ENCODE measurements at regions not wholly inside any gene's neighbourhood (a gene's known extent, or its start where the extent isn't known, plus 50 kb on each side); places are given as distances from the start of the nearest gene placed in this dataset.
"Not testable (repeated sequence)": the region's sequence is repeated elsewhere in the genome, so short reads cannot be mapped to it uniquely, and the experiment has no call there.

DNA sequence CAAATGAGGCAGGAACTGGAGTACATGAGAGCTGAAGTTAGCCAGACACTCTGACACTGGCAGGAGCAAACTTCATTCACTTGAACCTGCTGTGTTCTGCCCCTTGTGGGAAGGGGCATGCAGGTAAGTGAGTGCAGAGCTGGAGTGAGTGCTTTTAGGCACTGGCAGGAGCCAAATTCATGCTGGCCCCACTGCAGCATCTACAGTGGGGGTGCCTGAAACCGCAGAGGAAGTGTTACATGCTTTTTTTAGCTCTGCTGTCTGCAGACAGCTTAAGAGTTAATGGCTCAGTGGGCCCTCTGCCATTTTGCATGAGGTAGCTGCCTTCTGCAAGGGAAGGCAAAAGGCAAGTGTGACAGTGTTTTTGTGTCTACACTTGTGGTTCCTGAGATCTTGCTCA, 167.9 kb upstream of the SYNCRIP start:
- no peak for DNase-seq

- DNase-seq: no peak
Observed at GRCh38 chr6:85803721-85804120, 161.0 kb upstream of the SYNCRIP start.

GRCh38 chr6:85802162-85802561, 159.5 kb upstream of the SYNCRIP start:
- DNase-seq: no peak

DNA sequence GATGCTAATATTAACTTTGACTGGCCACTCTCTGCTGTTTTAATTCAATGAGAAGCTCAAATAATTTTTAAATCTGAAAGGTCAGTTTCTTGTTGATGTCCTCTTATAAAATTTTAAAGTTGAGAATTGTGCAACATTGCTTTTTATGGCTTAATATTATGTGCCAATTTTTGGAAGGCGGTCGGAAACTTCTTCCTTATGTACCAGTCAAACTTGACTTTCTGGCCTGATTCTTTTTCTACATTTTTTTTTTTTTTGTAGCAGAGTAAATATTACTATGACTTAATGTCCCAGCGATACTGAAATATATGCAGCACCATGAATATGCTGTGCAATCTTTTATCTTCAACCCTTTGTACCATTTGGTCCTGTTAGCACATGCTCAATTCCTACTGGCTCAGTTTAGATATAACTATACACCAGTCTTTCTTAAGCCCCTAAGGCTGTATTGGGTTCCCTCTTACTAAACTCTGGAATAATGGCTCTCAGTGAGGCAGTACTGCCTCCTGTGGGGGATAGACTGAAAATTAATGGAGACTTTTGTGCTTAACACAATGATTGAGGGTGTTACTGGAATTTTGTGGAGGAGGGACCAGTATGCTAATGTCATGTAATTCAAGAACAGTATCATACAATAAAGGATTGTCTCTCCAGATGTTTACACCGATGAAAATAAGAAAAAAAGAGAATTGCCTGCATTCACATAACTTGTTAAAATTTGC, 156.4 kb upstream of the SYNCRIP start:
- no peak for DNase-seq

DNA sequence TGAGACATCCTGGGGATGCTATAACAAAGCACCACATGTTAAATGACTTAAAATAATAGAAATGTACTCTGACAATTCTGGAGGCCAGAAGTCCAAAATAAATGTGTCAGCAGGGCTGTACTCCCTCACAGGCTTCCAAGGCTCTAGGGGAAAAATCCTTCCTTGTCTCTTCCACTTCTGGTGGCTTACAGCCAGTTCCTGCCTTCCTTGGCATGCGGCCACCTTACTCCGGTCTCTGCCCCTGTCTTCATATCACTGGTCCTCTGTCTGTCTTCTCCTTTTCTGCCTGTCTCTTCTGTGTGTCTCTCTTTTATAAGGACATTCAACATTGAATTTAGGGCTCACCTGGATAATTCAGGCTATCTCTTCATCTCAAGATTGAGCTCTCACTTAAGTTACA, 155.3 kb upstream of the SYNCRIP start:
- DNase-seq: no peak

GRCh38 chr6:85795945-85796344, 153.3 kb upstream of the SYNCRIP start:
- DNase-seq: no peak

DNA sequence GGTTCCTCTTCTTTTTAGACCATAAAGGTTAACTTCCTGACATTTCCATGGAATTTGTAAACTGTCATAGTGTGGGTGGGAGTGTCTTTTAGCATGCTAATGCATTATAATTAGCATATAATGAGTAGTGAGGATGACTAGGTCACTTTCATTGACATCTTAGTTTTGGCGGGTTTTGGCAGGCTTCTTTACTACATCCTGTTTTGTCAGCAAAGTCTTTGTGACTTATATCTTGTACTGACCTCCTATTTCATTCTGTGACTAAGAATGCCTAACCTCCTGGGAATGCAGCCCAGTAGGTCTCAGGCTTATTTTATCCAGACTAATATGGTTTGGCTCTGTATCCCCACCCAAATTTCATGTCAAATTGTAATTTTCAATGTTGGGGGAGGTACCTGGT, 149.6 kb upstream of the SYNCRIP start:
- DNase-seq: no peak

GRCh38 chr6:85775883-85776282, 133.2 kb upstream of the SYNCRIP start:
- DNase-seq: no peak

DNA sequence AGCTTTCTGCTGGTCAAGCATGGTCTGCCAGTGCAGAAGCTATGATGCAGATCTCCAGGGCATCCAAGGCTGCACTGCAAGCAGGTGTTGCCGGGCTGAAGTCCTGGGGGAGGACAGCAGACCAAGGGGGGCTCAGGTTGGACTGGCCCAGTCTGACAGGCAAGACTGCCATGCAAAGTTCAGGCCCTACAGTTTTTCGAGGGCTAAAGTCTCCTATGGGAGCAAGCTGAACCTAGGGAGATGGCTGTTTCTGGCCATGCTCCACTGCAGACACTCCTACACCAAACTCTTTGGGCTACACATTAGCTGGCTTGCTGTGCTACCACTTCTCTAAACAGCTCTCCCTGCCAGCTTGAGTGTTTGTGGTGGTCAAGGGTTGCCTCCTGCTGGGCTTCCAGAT, 130.0 kb upstream of the SYNCRIP start:
- no peak for DNase-seq

DNA sequence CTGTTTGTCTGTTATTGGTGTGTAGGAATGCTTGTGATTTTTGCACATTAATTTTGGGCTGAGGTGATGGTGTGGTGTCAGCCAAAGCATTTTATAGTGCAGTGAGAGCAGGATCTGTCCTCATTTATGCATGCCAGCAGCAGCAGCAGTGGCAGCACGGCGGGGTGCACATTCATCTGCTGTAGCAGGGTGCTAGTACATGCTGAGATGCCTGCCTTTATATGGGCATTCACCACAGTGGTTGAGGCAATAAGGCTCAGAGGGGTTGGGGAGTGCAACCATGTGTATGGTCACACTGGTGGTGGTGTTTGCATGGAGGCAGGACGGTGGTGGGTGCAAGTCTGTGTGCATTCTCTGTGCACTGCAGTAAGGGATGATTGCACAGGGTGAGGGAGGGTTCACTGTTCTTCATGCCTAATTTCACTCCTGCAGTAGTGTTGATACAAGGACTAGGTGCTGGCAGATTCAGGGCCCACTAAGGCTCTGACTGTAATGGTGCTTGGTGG, 129.3 kb upstream of the SYNCRIP start:
- no peak for DNase-seq

- DNase-seq: no peak
Observed at GRCh38 chr6:85771455-85771854, 128.8 kb upstream of the SYNCRIP start.

- no peak for DNase-seq
Observed at GRCh38 chr6:85764844-85765243, 122.2 kb upstream of the SYNCRIP start.

DNA sequence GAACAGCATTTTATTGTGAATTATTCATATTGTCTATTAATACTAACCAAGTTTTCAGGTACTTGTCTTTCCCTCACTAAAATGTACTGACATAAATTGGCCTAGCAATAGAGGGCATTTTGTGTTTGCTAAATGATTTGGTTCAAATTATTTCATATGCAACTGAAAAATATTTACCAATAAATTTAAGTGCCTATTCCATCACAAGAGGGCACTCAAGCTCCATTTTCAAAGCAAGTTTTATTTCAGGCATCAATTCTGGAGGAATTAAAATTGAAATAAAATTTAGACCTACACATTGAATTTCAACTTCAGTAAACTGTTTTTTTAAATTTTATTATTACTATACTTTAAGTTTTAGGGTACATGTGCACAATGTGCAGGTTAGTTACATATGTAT, 114.3 kb upstream of the SYNCRIP start:
- DNase-seq: no peak

DNA sequence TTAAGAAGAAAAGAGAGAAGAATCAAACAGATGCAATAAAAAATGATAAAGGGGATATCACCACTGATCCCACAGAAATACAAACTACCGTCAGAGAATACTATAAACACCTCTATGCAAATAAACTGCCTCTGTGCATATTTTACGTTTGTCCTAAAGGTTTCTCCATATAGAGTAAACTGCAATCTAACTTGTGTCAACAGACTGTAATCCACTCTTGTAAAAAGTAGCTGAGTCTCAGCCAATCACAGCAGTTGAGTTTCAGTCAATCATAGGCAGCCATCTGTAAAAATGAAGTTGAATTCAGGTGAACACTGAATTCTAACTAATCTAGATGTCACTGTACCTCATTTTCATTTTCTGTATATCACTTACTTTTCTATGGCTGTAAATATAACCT, 112.2 kb upstream of the SYNCRIP start:
- DNase-seq: no peak

- DNase-seq: no peak
Observed at GRCh38 chr6:85752602-85753001, 109.9 kb upstream of the SYNCRIP start.

DNA sequence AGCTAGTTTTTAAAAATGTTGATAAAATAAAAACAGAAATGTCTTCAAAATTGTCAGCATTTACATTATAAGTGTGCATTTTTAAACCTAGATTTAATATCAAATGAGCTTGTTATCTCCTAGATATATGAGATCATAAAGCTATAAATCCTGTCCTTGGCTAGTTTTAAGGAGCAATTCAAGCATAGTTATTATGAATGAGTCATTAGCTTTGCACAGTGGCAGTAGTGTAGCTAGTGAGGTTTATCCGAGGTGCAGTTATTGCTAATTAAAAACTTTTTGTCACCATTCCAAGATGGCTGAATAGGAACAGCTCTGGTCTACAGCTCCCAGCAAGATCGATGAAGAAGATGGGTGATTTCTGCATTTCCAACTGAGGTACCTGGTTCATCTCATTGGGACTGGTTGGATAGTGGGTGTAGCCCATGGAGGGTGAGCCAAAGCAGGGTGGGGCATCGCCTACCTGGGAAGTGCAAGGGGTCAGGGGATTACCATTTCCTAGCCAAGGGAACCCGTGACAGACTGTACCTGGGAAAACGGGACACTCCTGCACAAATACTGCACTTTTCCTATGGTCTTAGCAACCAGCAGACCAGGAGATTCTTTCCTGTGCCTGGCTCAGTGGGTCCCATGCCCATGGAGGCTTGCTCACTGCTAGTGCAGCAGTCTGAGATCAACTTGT, 108.8 kb upstream of the SYNCRIP start:
- no peak for DNase-seq

GRCh38 chr6:85750146-85750545, 107.5 kb upstream of the SYNCRIP start:
- DNase-seq: not testable (repeated sequence)

- DNase-seq: no peak
Observed at GRCh38 chr6:85749236-85749635, 106.5 kb upstream of the SYNCRIP start.

DNA sequence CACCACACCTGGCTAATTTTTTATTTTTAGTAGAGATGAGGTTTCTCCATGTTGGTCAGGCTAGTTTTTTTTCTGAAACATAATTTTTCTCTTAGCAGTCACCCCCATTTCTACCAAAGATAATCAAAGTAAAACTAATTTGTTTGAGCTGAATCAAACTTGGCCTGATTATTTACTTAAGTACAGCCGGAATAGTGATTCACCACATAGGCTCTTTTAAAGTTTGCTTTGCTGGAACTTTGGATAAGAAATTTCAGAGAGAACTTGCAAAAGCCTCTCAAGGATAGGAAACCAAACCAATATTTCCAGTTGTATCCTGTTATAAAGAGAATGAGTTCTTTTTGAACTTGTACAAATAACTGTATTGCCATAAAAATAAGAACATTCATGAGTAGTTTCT, 105.0 kb upstream of the SYNCRIP start:
- no peak for DNase-seq

- no peak for DNase-seq
Observed at GRCh38 chr6:85747093-85747492, 104.4 kb upstream of the SYNCRIP start.

DNA sequence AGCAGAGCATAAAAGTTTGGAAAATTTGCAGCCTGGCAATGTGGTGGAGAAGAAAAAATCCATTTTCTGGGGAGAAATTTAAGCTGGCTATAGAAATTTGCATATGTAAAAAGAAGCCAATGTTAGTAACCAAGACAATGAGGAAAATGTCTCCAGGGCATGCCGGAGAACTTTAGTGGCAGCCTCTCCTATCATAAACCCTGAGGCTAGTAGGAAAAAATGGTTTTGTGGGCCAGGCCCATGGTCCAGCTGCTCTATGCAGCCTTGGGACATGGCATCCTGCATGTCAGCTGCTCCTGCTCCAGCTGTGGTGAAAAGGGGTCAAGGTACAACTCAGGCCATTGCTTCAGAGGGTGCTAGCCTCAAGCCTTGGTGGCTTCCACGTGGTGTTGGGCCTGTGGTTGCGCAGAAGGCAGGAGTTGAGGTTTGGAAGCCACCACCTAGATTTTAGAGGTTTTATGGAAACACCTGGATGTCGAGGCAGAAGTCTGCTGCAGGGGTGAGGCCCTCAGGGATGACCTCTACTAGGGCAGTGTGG, 101.8 kb upstream of the SYNCRIP start:
- no peak for DNase-seq

GRCh38 chr6:85726206-85726605, 83.5 kb upstream of the SYNCRIP start:
- DNase-seq: no peak

DNA sequence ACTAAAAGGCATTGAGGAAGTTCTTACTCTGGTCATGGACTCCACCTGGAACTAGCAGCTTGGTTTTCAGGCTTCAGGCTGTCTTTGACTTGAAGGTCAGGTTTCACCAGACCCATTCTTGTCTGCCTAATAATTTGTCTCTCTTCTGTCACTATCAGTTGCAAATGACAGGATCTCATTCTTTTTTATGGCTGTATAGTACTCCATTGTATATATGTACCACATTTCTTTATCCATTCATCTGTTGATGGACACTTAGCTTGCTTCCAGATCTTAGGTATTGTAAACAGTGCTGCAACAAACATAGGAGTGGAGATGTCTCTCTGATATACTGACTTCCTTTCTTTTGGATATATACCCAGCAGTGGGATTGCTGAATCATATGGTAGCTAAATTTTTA, 73.1 kb upstream of the SYNCRIP start:
- DNase-seq: no peak

DNA sequence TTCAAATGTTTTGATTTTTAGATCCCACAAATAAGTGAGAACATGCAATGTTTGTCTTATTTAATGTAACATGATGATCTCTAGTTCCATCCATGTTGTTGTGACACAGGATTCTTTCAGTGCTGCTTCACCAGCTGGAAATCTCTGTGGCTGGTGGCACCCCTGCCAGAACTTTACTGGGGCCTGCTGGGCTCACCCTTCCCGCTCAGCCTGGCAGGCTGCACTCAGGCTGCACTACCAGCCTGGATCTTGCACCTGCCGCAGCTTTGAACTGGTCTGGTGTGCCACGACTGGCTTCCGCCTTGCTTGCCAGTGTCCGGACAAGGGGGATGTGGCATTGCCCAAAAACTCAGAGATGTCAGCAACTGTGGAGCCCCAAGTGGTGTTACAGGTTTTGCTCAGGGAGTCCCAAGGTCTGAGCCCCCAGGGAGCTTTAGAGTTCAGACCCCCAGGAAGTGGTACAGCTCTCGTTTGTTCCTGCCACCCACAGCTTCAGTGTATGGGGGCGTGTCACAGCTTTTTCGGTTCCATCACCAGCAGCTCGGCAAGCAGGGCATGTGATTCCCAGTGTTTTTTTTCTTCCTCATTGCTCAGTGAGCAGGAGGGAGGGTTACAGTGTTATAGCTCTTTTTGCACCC, 72.3 kb upstream of the SYNCRIP start:
- no peak for DNase-seq

Data from CD4-positive, alpha-beta T cell treated with Interleukin-17A for 4 hours (primary cell).